GM21526 (cell line): ENCODE measurements at regions not wholly inside any gene's neighbourhood (a gene's known extent, or its start where the extent isn't known, plus 50 kb on each side); places are given as distances from the start of the nearest gene placed in this dataset.

Source experiments
- ATAC-seq: cut with Tn5 transposase; IDR thresholded peaks from one replicate; pipeline ENCODE4 v1.9.1; 2021; ENCODE audit warnings: moderate library complexity; ENCODE audit not compliant: unreplicated experiment, low FRiP score

GRCh38 chr7:41199136-41199535 is 503.8 kb downstream of the INHBA start:
- ATAC-seq: no peak

GRCh38 chr7:41198502-41198901 is 504.4 kb downstream of the INHBA start:
- no peak for ATAC-seq

GRCh38 chr7:41197769-41198168 is 505.1 kb downstream of the INHBA start:
- no peak for ATAC-seq

GRCh38 chr7:41193738-41194282 is 509.1 kb downstream of the INHBA start:
- no peak for ATAC-seq

- no peak for ATAC-seq
Observed at GRCh38 chr7:41190581-41190980, 512.3 kb downstream of the INHBA start.

- ATAC-seq: no peak
Observed at GRCh38 chr7:41189866-41190265, 513.0 kb downstream of the INHBA start.

GRCh38 chr7:41188163-41189130 is 514.4 kb downstream of the INHBA start:
- no peak for ATAC-seq

GRCh38 chr7:41187322-41187721 is 515.6 kb downstream of the INHBA start:
- ATAC-seq: no peak

- no peak for ATAC-seq
Observed at GRCh38 chr7:41185851-41186250, 517.0 kb downstream of the INHBA start.

- no peak for ATAC-seq
Observed at GRCh38 chr7:41183741-41184140, 519.1 kb downstream of the INHBA start.

- no peak for ATAC-seq
Observed at GRCh38 chr7:41182782-41183181, 520.1 kb downstream of the INHBA start.

- no peak for ATAC-seq
Observed at GRCh38 chr7:41175435-41175834, 527.5 kb downstream of the INHBA start.

- ATAC-seq: no peak
Observed at GRCh38 chr7:41174521-41174920, 528.4 kb downstream of the INHBA start.

- no peak for ATAC-seq
Observed at GRCh38 chr7:41170466-41170865, 532.4 kb downstream of the INHBA start.

GRCh38 chr7:41169317-41169716 is 533.6 kb downstream of the INHBA start:
- ATAC-seq: no peak

- ATAC-seq: no peak
Observed at GRCh38 chr7:41167836-41168235, 535.1 kb downstream of the INHBA start.

GRCh38 chr7:41164440-41164839 is 538.5 kb downstream of the INHBA start:
- no peak for ATAC-seq

- ATAC-seq: no peak
Observed at GRCh38 chr7:41163991-41164390, 538.9 kb downstream of the INHBA start.

- no peak for ATAC-seq
Observed at GRCh38 chr7:41162612-41163011, 540.3 kb downstream of the INHBA start.

- no peak for ATAC-seq
Observed at GRCh38 chr7:41161041-41161587, 541.8 kb downstream of the INHBA start.

GRCh38 chr7:41156268-41156667 is 546.6 kb downstream of the INHBA start:
- ATAC-seq: no peak

GRCh38 chr7:41153268-41153667 is 549.6 kb downstream of the INHBA start:
- ATAC-seq: no peak
